ENCODE measurements at regions not wholly inside any gene's neighbourhood (a gene's known extent, or its start where the extent isn't known, plus 50 kb on each side); places are given as distances from the start of the nearest gene placed in this dataset.

- Histone ChIP-seq H3K9ac (ENCODE audit: low read depth, low read length) (no peak overlapping the region), H3K4me1 (ENCODE audit: control insufficient read depth, insufficient read depth, low read length) (no peaks in the 10 kb centered on the region), H3K9me3 (ENCODE audit: control insufficient read depth, insufficient read depth, low read length) (no peaks in the 10 kb centered on the region), H3K27ac (ENCODE audit: low read depth, low read length) (no peak overlapping the region), H3K4me3 (ENCODE audit: low read depth, low read length) (no peak overlapping the region), H3K27me3 (ENCODE audit: control insufficient read depth, insufficient read depth, low read length) (no peaks in the 10 kb centered on the region), H3K36me3 (ENCODE audit: control insufficient read depth, insufficient read depth, low read length) (no peaks in the 10 kb centered on the region)
Observed at GRCh38 chr5:93161661-93162654, 419.1 kb downstream of the NR2F1-AS1 start.

GRCh38 chr5:93158841-93159240 is 422.2 kb downstream of the NR2F1-AS1 start:
- H3K27ac ChIP-seq (ENCODE audit: low read depth, low read length): no peak overlapping the region

GRCh38 chr5:93156566-93156965 is 424.5 kb downstream of the NR2F1-AS1 start:
- Histone ChIP-seq H3K27ac (ENCODE audit: low read depth, low read length) (no peak overlapping the region), H3K9me3 (ENCODE audit: control insufficient read depth, insufficient read depth, low read length) (no peaks in the 10 kb centered on the region), H3K36me3 (ENCODE audit: control insufficient read depth, insufficient read depth, low read length) (no peaks in the 10 kb centered on the region), H3K27me3 (ENCODE audit: control insufficient read depth, insufficient read depth, low read length) (no peaks in the 10 kb centered on the region), H3K4me1 (ENCODE audit: control insufficient read depth, insufficient read depth, low read length) (no peaks in the 10 kb centered on the region), H3K9ac (ENCODE audit: low read depth, low read length) (no peak overlapping the region), H3K4me3 (ENCODE audit: low read depth, low read length) (no peak overlapping the region)

More at GRCh38 chr5:93158841-93159240, 422.2 kb downstream of the NR2F1-AS1 start:
- H3K36me3 ChIP-seq (ENCODE audit: control insufficient read depth, insufficient read depth, low read length): no peaks in the 10 kb centered on the region
- H3K9me3 ChIP-seq (ENCODE audit: control insufficient read depth, insufficient read depth, low read length): no peaks in the 10 kb centered on the region
- no peak overlapping the region for H3K9ac ChIP-seq (ENCODE audit: low read depth, low read length)
- no peak overlapping the region for H3K4me3 ChIP-seq (ENCODE audit: low read depth, low read length)
- H3K27me3 ChIP-seq (ENCODE audit: control insufficient read depth, insufficient read depth, low read length): no peaks in the 10 kb centered on the region
- no peaks in the 10 kb centered on the region for H3K4me1 ChIP-seq (ENCODE audit: control insufficient read depth, insufficient read depth, low read length)

- H3K27ac ChIP-seq (ENCODE audit: low read depth, low read length): no peak overlapping the region
- H3K4me1 ChIP-seq (ENCODE audit: control insufficient read depth, insufficient read depth, low read length): no peaks in the 10 kb centered on the region
Observed at GRCh38 chr5:93154535-93154934, 426.5 kb downstream of the NR2F1-AS1 start.

GRCh38 chr5:93153461-93153860 is 427.6 kb downstream of the NR2F1-AS1 start:
- H3K4me3 ChIP-seq (ENCODE audit: low read depth, low read length): no peak overlapping the region
- H3K36me3 ChIP-seq (ENCODE audit: control insufficient read depth, insufficient read depth, low read length): no peaks in the 10 kb centered on the region
- H3K9ac ChIP-seq (ENCODE audit: low read depth, low read length): no peak overlapping the region
- H3K4me1 ChIP-seq (ENCODE audit: control insufficient read depth, insufficient read depth, low read length): no peaks in the 10 kb centered on the region
- no peak overlapping the region for H3K27ac ChIP-seq (ENCODE audit: low read depth, low read length)
- H3K27me3 ChIP-seq (ENCODE audit: control insufficient read depth, insufficient read depth, low read length): no peaks in the 10 kb centered on the region
- H3K9me3 ChIP-seq (ENCODE audit: control insufficient read depth, insufficient read depth, low read length): no peaks in the 10 kb centered on the region

More at GRCh38 chr5:93154535-93154934, 426.5 kb downstream of the NR2F1-AS1 start:
- Histone ChIP-seq H3K9ac (ENCODE audit: low read depth, low read length) (no peak overlapping the region), H3K27me3 (ENCODE audit: control insufficient read depth, insufficient read depth, low read length) (no peaks in the 10 kb centered on the region), H3K36me3 (ENCODE audit: control insufficient read depth, insufficient read depth, low read length) (no peaks in the 10 kb centered on the region), H3K9me3 (ENCODE audit: control insufficient read depth, insufficient read depth, low read length) (no peaks in the 10 kb centered on the region), H3K4me3 (ENCODE audit: low read depth, low read length) (no peak overlapping the region)

GRCh38 chr5:93151896-93152295 is 429.1 kb downstream of the NR2F1-AS1 start:
- H3K9me3 ChIP-seq (ENCODE audit: control insufficient read depth, insufficient read depth, low read length): no peaks in the 10 kb centered on the region
- H3K27ac ChIP-seq (ENCODE audit: low read depth, low read length): no peak overlapping the region
- H3K4me1 ChIP-seq (ENCODE audit: control insufficient read depth, insufficient read depth, low read length): no peaks in the 10 kb centered on the region
- H3K4me3 ChIP-seq (ENCODE audit: low read depth, low read length): no peak overlapping the region
- no peaks in the 10 kb centered on the region for H3K27me3 ChIP-seq (ENCODE audit: control insufficient read depth, insufficient read depth, low read length)
- H3K36me3 ChIP-seq (ENCODE audit: control insufficient read depth, insufficient read depth, low read length): no peaks in the 10 kb centered on the region
- H3K9ac ChIP-seq (ENCODE audit: low read depth, low read length): no peak overlapping the region

- H3K27ac ChIP-seq (ENCODE audit: low read depth, low read length): no peak overlapping the region
- H3K36me3 ChIP-seq (ENCODE audit: control insufficient read depth, insufficient read depth, low read length): no peaks in the 10 kb centered on the region
- H3K4me1 ChIP-seq (ENCODE audit: control insufficient read depth, insufficient read depth, low read length): no peaks in the 10 kb centered on the region
- H3K4me3 ChIP-seq (ENCODE audit: low read depth, low read length): no peak overlapping the region
- H3K9ac ChIP-seq (ENCODE audit: low read depth, low read length): no peak overlapping the region
- no peaks in the 10 kb centered on the region for H3K9me3 ChIP-seq (ENCODE audit: control insufficient read depth, insufficient read depth, low read length)
- no peaks in the 10 kb centered on the region for H3K27me3 ChIP-seq (ENCODE audit: control insufficient read depth, insufficient read depth, low read length)
Observed at GRCh38 chr5:93151121-93151520, 429.9 kb downstream of the NR2F1-AS1 start.

GRCh38 chr5:93150311-93151012 is 430.6 kb downstream of the NR2F1-AS1 start:
- Histone ChIP-seq H3K36me3 (ENCODE audit: control insufficient read depth, insufficient read depth, low read length) (no peaks in the 10 kb centered on the region), H3K9ac (ENCODE audit: low read depth, low read length) (no peak overlapping the region), H3K27ac (ENCODE audit: low read depth, low read length) (no peak overlapping the region), H3K4me1 (ENCODE audit: control insufficient read depth, insufficient read depth, low read length) (no peaks in the 10 kb centered on the region), H3K9me3 (ENCODE audit: control insufficient read depth, insufficient read depth, low read length) (no peaks in the 10 kb centered on the region), H3K27me3 (ENCODE audit: control insufficient read depth, insufficient read depth, low read length) (no peaks in the 10 kb centered on the region), H3K4me3 (ENCODE audit: low read depth, low read length) (no peak overlapping the region)

GRCh38 chr5:93145767-93146166 is 435.3 kb downstream of the NR2F1-AS1 start:
- Histone ChIP-seq H3K27me3 (ENCODE audit: control insufficient read depth, insufficient read depth, low read length) (no peaks in the 10 kb centered on the region), H3K4me3 (ENCODE audit: low read depth, low read length) (no peak overlapping the region), H3K36me3 (ENCODE audit: control insufficient read depth, insufficient read depth, low read length) (no peaks in the 10 kb centered on the region), H3K27ac (ENCODE audit: low read depth, low read length) (no peak overlapping the region), H3K9ac (ENCODE audit: low read depth, low read length) (no peak overlapping the region), H3K9me3 (ENCODE audit: control insufficient read depth, insufficient read depth, low read length) (no peaks in the 10 kb centered on the region), H3K4me1 (ENCODE audit: control insufficient read depth, insufficient read depth, low read length) (no peaks in the 10 kb centered on the region)

- Histone ChIP-seq H3K9ac (ENCODE audit: low read depth, low read length) (no peak overlapping the region), H3K4me1 (ENCODE audit: control insufficient read depth, insufficient read depth, low read length) (no peaks in the 10 kb centered on the region), H3K27ac (ENCODE audit: low read depth, low read length) (no peak overlapping the region), H3K36me3 (ENCODE audit: control insufficient read depth, insufficient read depth, low read length) (no peaks in the 10 kb centered on the region), H3K9me3 (ENCODE audit: control insufficient read depth, insufficient read depth, low read length) (no peaks in the 10 kb centered on the region), H3K4me3 (ENCODE audit: low read depth, low read length) (no peak overlapping the region), H3K27me3 (ENCODE audit: control insufficient read depth, insufficient read depth, low read length) (no peaks in the 10 kb centered on the region)
Observed at GRCh38 chr5:93145019-93145418, 436.0 kb downstream of the NR2F1-AS1 start.

- H3K4me3 ChIP-seq (ENCODE audit: low read depth, low read length): no peak overlapping the region
- no peaks in the 10 kb centered on the region for H3K36me3 ChIP-seq (ENCODE audit: control insufficient read depth, insufficient read depth, low read length)
- H3K9ac ChIP-seq (ENCODE audit: low read depth, low read length): no peak overlapping the region
- no peaks in the 10 kb centered on the region for H3K4me1 ChIP-seq (ENCODE audit: control insufficient read depth, insufficient read depth, low read length)
- H3K27ac ChIP-seq (ENCODE audit: low read depth, low read length): no peak overlapping the region
- no peaks in the 10 kb centered on the region for H3K9me3 ChIP-seq (ENCODE audit: control insufficient read depth, insufficient read depth, low read length)
- no peaks in the 10 kb centered on the region for H3K27me3 ChIP-seq (ENCODE audit: control insufficient read depth, insufficient read depth, low read length)
Observed at GRCh38 chr5:93141969-93142368, 439.1 kb downstream of the NR2F1-AS1 start.

Data from HUES48 (cell line).